ENCODE measurements at regions not wholly inside any gene's neighbourhood (a gene's known extent, or its start where the extent isn't known, plus 50 kb on each side); places are given as distances from the start of the nearest gene placed in this dataset.
"Not testable (repeated sequence)": the region's sequence is repeated elsewhere in the genome, so short reads cannot be mapped to it uniquely, and the experiment has no call there.

- TF ChIP-seq, protein P1, sequence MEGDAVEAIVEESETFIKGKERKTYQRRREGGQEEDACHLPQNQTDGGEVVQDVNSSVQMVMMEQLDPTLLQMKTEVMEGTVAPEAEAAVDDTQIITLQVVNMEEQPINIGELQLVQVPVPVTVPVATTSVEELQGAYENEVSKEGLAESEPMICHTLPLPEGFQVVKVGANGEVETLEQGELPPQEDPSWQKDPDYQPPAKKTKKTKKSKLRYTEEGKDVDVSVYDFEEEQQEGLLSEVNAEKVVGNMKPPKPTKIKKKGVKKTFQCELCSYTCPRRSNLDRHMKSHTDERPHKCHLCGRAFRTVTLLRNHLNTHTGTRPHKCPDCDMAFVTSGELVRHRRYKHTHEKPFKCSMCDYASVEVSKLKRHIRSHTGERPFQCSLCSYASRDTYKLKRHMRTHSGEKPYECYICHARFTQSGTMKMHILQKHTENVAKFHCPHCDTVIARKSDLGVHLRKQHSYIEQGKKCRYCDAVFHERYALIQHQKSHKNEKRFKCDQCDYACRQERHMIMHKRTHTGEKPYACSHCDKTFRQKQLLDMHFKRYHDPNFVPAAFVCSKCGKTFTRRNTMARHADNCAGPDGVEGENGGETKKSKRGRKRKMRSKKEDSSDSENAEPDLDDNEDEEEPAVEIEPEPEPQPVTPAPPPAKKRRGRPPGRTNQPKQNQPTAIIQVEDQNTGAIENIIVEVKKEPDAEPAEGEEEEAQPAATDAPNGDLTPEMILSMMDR (IDR thresholded peaks at IDR 0.05), result not testable (repeated sequence)
- not testable (repeated sequence) for TF ChIP-seq POLR2A (IDR thresholded peaks at IDR 0.05)
Observed at GRCh38 chr11:25488176-25488575, 843.8 kb upstream of the ANO3 start.
